IPS-20b (cell line): ENCODE measurements at regions not wholly inside any gene's neighbourhood (a gene's known extent, or its start where the extent isn't known, plus 50 kb on each side); places are given as distances from the start of the nearest gene placed in this dataset.
A peak's percentile ranks its signal among the peaks of the same experiment; 100 is the strongest.

Experiments
- H3K27ac ChIP-seq: one replicate; pipeline ENCODE4 v1.5.1; 2013; ENCODE audit warnings: low read length
- H3K27me3 ChIP-seq: 2 replicates; pipeline ENCODE4 v1.6.1; 2013; ENCODE audit warnings: mild to moderate bottlenecking, low read length, inconsistent platforms; ENCODE audit not compliant: insufficient read depth
- H3K36me3 ChIP-seq: 2 replicates; pipeline ENCODE4 v1.6.1; 2013; ENCODE audit warnings: low read depth, mild to moderate bottlenecking, inconsistent platforms, low read length, moderate library complexity; ENCODE audit not compliant: insufficient read depth
- H3K4me1 ChIP-seq: 2 replicates; pipeline ENCODE4 v1.6.1; 2013; ENCODE audit warnings: mild to moderate bottlenecking, control low read depth, inconsistent platforms, low read length, moderate library complexity; ENCODE audit not compliant: insufficient read depth
- H3K4me3 ChIP-seq: 2 replicates; pipeline ENCODE4 v1.5.1; 2013; ENCODE audit warnings: mild to moderate bottlenecking, low read length, inconsistent platforms
- H3K9ac ChIP-seq: 2 replicates; pipeline ENCODE4 v1.6.1; 2013; ENCODE audit warnings: low read depth, mild to moderate bottlenecking, inconsistent platforms, low read length, moderate library complexity
- H3K9me3 ChIP-seq: 2 replicates; pipeline ENCODE4 v1.6.1; 2013; ENCODE audit warnings: mild to moderate bottlenecking, low read depth, low read length, inconsistent platforms; ENCODE audit not compliant: insufficient read depth

GRCh38 chr18:23391156-23391555 is 61.9 kb upstream of the RIOK3 start:
- no peaks in the 10 kb centered on the region for H3K36me3 ChIP-seq
- H3K4me1 ChIP-seq: peaks cover 5% of the 10 kb centered on the region; the same call in 1 of the 2 replicates
- no peak overlapping the region for H3K27ac ChIP-seq
- no peak overlapping the region for H3K4me3 ChIP-seq
- H3K9me3 ChIP-seq: no peaks in the 10 kb centered on the region
- H3K9ac ChIP-seq: no peak overlapping the region
- H3K27me3 ChIP-seq: no peaks in the 10 kb centered on the region

- H3K4me3 ChIP-seq: no peak overlapping the region
- H3K27me3 ChIP-seq: no peaks in the 10 kb centered on the region
- no peaks in the 10 kb centered on the region for H3K9me3 ChIP-seq
- H3K27ac ChIP-seq: no peak overlapping the region
- H3K36me3 ChIP-seq: no peaks in the 10 kb centered on the region
- no peak overlapping the region for H3K9ac ChIP-seq
- H3K4me1 ChIP-seq: peaks cover 20% of the 10 kb centered on the region; the same call in 1 of the 2 replicates
Observed at GRCh38 chr18:23397907-23398306, 55.2 kb upstream of the RIOK3 start.

- Histone ChIP-seq H3K27me3 (no peaks in the 10 kb centered on the region), H3K9ac (no peak overlapping the region), H3K27ac (no peak overlapping the region), H3K36me3 (no peaks in the 10 kb centered on the region), H3K4me3 (no peak overlapping the region), H3K4me1 (peaks cover 20% of the 10 kb centered on the region; the same call in 1 of the 2 replicates), H3K9me3 (no peaks in the 10 kb centered on the region)
Observed at GRCh38 chr18:23398401-23398800, 54.7 kb upstream of the RIOK3 start.

GRCh38 chr18:23399067-23399466 is 54.0 kb upstream of the RIOK3 start:
- Histone ChIP-seq H3K9me3 (no peaks in the 10 kb centered on the region), H3K36me3 (no peaks in the 10 kb centered on the region), H3K27me3 (no peaks in the 10 kb centered on the region), H3K27ac (no peak overlapping the region), H3K9ac (no peak overlapping the region), H3K4me3 (no peak overlapping the region), H3K4me1 (peaks cover 20% of the 10 kb centered on the region; the same call in 1 of the 2 replicates)

- Histone ChIP-seq H3K9ac (peak overlapping the region; percentile 54; the same call in 1 of the 2 replicates), H3K4me3 (no peak overlapping the region), H3K36me3 (no peaks in the 10 kb centered on the region), H3K27me3 (no peaks in the 10 kb centered on the region), H3K9me3 (no peaks in the 10 kb centered on the region), H3K4me1 (peaks cover 18% of the 10 kb centered on the region; the same call in 1 of the 2 replicates), H3K27ac (no peak overlapping the region)
Observed at GRCh38 chr18:23400918-23401317, 52.2 kb upstream of the RIOK3 start.

GRCh38 chr18:23401400-23402347 is 51.4 kb upstream of the RIOK3 start:
- Histone ChIP-seq H3K9me3 (no peaks in the 10 kb centered on the region), H3K27me3 (no peaks in the 10 kb centered on the region), H3K4me1 (peaks cover 16% of the 10 kb centered on the region; the same call in 1 of the 2 replicates), H3K4me3 (no peak overlapping the region), H3K36me3 (no peaks in the 10 kb centered on the region), H3K27ac (peak overlapping the region; percentile 20), H3K9ac (peak overlapping the region; percentile 54)
